COLO668 (cell line): ENCODE measurements at regions not wholly inside any gene's neighbourhood (a gene's known extent, or its start where the extent isn't known, plus 50 kb on each side); places are given as distances from the start of the nearest gene placed in this dataset.

Experiments
- DNase-seq: peaks from one replicate; lab custom pipeline; 2025; ENCODE audit not compliant: unreplicated experiment; lab: John Stamatoyannopoulos, UW

GRCh38 chr3:168475704-168476103, 380.0 kb upstream of the GOLIM4 start:
- DNase-seq: no peak

GRCh38 chr3:168473334-168473890, 377.7 kb upstream of the GOLIM4 start:
- no peak for DNase-seq

- no peak for DNase-seq
Measured at GRCh38 chr3:168472783-168473182, 377.1 kb upstream of the GOLIM4 start.

DNA sequence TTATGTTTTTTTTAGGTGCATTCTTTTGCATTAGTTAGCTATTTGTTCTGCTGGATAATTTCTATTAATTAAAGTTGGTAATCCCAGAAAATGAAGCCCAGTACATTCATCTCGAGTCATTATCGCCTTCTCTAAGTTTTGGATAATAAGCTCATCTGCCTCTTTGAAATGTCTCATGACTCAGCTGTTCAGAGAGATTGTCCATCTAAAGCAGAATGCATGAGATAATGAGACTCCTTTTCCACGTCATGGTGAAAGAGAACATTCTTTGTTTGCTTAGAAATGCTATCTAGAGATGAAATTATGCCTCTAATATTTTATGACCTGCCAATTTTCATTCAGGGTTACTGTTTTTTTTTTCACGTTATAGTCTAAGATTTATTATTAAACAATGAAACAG, 374.7 kb upstream of the GOLIM4 start:
- DNase-seq: no peak

DNA sequence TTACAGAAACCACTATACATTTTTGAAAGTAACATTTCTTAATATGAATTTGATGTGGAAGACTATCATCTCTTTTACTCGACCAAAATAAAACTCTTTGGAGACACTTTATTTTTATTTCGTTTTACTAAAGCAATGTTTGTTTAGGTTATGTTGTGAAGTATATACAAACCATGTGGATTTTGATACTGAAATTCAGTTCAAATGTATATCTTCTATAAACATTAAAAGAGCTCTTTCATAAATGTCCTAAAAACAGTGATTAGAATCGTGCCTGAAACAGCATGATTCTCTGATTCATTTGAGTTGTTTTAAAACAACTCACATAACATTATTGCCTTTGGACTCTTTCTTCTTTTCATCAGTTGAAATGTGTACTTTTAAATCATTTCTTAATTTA, 373.7 kb upstream of the GOLIM4 start:
- DNase-seq: no peak

- peak; percentile 3 for DNase-seq
Measured at GRCh38 chr3:168467115-168467714, 371.5 kb upstream of the GOLIM4 start.

DNA sequence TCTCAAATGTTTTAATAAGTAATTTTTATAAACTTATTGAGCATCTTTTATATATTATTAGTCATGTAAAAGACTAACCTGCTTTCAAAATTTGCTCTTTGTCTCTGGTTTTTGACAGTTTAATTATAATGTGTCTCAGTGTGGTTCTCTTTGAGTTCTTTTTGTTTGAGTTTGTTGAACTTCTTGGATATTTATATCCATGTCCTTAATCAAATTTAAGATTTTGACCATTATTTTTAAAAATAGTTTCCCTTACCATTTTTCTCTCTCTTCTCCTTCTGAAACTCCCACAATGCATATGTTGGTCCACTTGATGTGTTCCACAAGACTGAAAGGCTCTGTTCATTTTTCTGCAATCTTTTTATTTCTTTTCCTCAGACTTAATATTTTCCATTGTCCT, 366.1 kb upstream of the GOLIM4 start:
- no peak for DNase-seq

DNA sequence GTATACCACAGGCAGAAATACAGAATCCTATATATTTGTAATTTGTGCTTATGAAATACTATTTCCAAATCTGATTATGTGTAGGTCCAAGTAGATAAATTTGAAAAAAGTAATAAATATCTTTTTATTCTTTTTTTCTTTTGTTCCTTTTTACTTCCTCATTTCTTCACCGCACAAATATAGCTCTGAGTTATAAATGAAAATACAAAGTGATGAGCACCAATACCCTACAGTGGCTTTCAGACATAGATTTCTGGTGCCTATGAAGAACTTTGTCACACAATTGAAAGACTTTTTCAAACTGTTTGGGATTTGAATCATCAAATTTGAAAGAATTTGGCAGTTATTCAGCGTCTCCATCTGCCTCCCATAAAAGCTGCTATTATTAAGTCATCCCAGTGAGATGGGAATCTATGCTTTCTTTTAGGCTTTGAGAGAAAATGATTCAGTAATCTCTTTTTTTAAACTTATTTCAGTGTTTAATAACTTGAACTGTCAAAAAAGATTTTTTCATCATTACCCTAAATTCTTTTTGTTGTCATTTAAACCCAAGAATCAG, 363.6 kb upstream of the GOLIM4 start:
- DNase-seq: no peak

DNA sequence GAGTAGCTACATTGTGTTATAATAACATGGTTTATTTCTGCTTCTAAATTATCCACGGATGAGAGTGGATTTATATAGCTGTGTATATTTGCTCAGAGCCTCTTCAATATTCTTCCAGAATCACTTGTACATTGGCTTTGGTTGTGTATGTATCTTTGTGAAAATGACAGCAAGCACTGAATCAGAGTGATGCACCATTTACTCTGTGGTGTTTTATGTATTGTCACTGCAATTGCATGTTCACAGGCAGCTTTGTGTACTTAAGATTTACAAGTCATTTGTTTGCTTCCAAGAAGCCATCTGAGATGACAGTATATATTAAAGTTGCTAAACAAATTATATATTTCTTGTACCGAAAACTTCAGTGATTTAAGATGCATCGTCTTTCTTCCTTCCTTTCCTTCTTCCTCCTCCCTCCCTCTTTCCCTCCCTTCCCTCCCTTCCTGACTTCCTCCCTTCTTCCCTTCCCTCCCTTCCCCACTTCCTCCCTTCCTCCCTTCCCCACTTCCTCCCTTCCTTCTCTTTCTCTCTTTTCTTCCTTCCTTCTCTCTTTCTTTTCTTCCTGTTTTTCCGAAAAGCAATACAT, 362.3 kb upstream of the GOLIM4 start:
- DNase-seq: no peak

- DNase-seq: no peak
Measured at GRCh38 chr3:168455814-168456213, 360.1 kb upstream of the GOLIM4 start.

DNA sequence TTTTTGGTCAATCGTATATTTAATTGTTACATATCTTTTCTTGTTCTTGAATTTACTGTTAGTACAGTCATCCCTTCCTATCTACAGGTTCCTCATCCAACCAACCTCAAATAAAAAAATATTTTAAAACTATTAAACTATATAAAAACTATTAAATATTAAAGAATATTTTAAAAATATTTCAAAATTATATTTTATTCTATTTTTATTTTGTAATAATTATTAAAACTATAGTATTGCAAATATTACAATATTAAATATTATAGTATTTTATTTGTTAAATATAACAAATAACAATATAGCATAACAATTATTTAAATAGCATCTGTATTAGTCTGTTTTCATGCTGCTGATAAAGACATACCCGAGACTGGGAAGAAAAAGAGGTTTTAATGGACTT, 357.9 kb upstream of the GOLIM4 start:
- DNase-seq: no peak

- DNase-seq: no peak
Measured at GRCh38 chr3:168443965-168444364, 348.2 kb upstream of the GOLIM4 start.

GRCh38 chr3:168442502-168442901, 346.8 kb upstream of the GOLIM4 start:
- DNase-seq: no peak

DNA sequence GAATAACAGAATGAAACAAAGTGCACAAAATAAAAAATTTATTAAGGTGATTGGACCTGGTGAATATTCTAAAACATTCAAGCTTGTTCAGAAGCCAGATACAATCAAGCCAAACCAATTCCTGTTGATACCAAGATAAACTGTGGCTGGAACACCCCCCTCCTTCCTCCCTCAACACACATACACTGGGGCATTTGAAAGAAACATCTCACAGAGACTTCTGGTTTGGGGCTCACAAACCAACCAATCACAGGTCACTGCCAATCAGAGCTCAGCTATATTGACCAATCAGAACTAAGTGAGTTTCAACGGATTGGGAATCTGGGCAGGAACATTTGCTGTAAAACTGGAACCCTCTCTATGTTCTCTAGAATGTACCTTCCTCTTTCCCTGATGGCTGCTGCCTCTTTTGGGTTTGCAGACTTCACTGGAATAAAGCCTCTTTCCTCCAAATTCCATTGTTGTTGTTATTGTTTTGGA, 340.6 kb upstream of the GOLIM4 start:
- DNase-seq: no peak

GRCh38 chr3:168431491-168431890, 335.8 kb upstream of the GOLIM4 start:
- DNase-seq: no peak

DNA sequence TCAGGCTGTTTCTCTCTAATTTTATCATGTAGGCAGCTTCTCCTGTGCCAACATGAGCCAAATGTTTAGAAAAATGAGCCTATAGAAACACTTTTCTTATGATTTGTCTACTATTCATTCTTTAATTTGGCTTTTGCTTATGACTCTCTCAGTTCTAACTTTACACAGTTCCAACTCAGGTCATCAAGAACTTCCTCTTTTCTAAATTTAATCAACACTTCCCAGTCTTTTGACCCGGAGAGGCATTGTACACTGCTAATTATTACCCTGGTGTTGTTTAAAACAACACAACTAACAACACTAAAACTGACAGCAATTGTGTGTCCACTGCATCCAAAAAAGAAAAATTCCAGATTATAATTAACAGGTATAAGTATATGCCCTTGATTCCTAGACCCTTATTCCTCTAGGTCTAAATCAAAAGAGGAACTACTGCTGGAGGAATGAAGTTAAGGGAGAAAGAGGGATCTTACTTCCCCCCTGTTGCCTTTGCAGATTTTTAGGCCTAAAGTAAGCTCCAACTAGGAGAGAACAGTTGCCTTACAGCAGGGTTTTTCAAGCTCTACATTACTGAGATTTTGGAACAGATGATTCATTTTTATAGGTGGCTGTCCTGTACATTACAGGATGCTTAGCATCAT, 332.2 kb upstream of the GOLIM4 start:
- DNase-seq: no peak

DNA sequence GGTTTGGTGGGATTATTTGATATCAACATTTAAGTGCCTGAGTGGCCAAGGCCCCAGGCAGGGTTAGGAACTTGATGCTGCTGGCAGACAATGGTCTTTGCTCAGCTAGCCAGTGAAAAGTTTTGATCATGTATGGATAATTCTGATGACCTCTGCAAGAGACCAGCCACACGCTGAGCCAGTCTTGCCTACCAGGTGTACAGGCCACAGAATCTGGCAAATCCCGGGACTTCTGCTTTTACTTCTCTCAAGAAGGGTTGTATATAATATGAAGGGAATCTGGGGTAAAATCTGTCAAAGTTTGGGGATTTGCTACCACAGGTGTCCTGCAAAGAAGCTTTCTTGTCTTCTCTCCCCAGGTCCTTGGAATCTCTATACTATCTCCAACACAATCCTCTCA, 331.4 kb upstream of the GOLIM4 start:
- no peak for DNase-seq

GRCh38 chr3:168425936-168426595, 330.3 kb upstream of the GOLIM4 start:
- DNase-seq: no peak

GRCh38 chr3:168424059-168424734, 328.5 kb upstream of the GOLIM4 start:
- no peak for DNase-seq

DNA sequence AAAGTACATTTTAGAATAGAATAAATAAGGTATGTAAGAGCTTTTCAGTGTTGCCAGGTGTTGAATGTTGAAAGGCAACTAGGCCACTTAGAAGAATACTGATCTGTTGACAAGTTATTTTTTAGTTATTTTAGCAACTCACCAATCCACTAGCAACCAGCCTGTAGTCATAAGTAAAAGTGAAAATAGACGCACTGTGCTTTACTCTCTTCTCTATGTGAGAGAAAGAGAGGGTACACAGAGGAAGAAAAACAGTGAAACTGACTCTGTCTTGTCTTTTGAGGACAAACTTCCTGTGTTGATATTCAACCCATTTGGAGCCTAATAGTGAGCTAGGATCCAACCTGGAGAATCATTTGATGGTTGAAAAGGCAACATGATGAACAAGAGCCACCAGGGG, 327.1 kb upstream of the GOLIM4 start:
- DNase-seq: no peak

GRCh38 chr3:168419091-168419490, 323.4 kb upstream of the GOLIM4 start:
- no peak for DNase-seq
